Transverse colon (tissue), 4 donors: ENCODE measurements at regions not wholly inside any gene's neighbourhood (a gene's known extent, or its start where the extent isn't known, plus 50 kb on each side); places are given as distances from the start of the nearest gene placed in this dataset.

Experiments used
- DNase-seq: peaks from one replicate; pipeline ENCODE4 v3.0.0-alpha.2; 2019
- H3K27ac ChIP-seq, 4 donors: fragments of 200-600 bp; sonication (generic); 2 replicates each; pipeline ENCODE4 v1.5.1; 2016 to 2018; ENCODE audit warnings: inconsistent platforms in 4 of 4
- H3K27me3 ChIP-seq: fragments of 200-600 bp; sonication (generic); 2 replicates; pipeline ENCODE4 v1.5.1; 2017; ENCODE audit warnings: inconsistent platforms
- H3K36me3 ChIP-seq, 4 donors: fragments of 200-600 bp; sonication (generic); 2 replicates each; pipeline ENCODE4 v1.5.1; 2017 to 2019; ENCODE audit warnings: inconsistent platforms in 4 of 4
- H3K4me1 ChIP-seq, 4 donors: fragments of 200-600 bp; sonication (generic); 2 replicates each; pipeline ENCODE4 v1.5.1; 2017 to 2020; ENCODE audit warnings: inconsistent platforms in 4 of 4
- H3K4me3 ChIP-seq, 4 donors: fragments of 200-600 bp; sonication (generic); 1 replicate in 1 of 4; 2 replicates in 3 of 4; pipeline versions ENCODE4 v1.5.1 to v1.6.1; 2017 to 2019; ENCODE audit warnings: inconsistent platforms in 4 of 4
- H3K9me3 ChIP-seq, 2 donors: fragments of 200-600 bp; sonication (generic); 2 replicates each; pipeline ENCODE4 v1.5.1; 2017 to 2019; ENCODE audit warnings: inconsistent platforms in 2 of 2
- EP300 ChIP-seq: sonication (generic); formaldehyde crosslinking; IDR thresholded peaks from one replicate; pipeline ENCODE4 v1.6.1; 2017; ENCODE audit warnings: antibody characterized with exemption, low read depth
- POLR2A ChIP-seq: fragments of 450-650 bp; IDR thresholded peaks from one replicate; pipeline ENCODE4 v1.6.1; 2016; ENCODE audit warnings: antibody characterized with exemption, mild to moderate bottlenecking, moderate library complexity
- POLR2AphosphoS5 ChIP-seq, 3 donors: sonication (generic); formaldehyde crosslinking; IDR thresholded peaks; one replicate each; pipeline ENCODE4 v1.6.1; 2016; ENCODE audit warnings: antibody characterized with exemption in 3 of 3
- WGBS, 2 donors: methylation state at CpG; one replicate each; pipeline ENCODE4 v1.1.5; 2018; ENCODE audit warnings: low coverage in 1 of 2; 5-methylcytosine and 5-hydroxymethylcytosine counted together
- in situ Hi-C, 4 donors: fragments of 200-750 bp; cut with MboI; loops; one replicate each; pipeline versions ENCODE4 v1.15.0 to v1.15.1; 2017; ENCODE audit warnings: low sequenced_read_pairs in 3 of 4, low pct_ligation_motif_present in 1 of 4, low pct_unique_long_range_greater_than_20kb in 1 of 4
- intact Hi-C: fragments of 100-400 bp; cut with DNase I; formaldehyde crosslinking; loops from one replicate; pipeline ENCODE4 v1.15.1; 2023; ENCODE audit warnings: low total_unique reads
- TF ChIP-seq, protein P1 (sequence below), 5 experiments: fragments of 200-600 bp in 3 of 5; fragments of 450-650 bp in 2 of 5; sonication (generic) in 3 of 5; IDR thresholded peaks; 1 replicate in 2 of 5; 2 replicates in 3 of 5; pipeline ENCODE4 v1.5.1; 2016 to 2017; ENCODE audit warnings: antibody characterized with exemption in 5 of 5, inconsistent platforms in 3 of 5, mild to moderate bottlenecking in 2 of 5, moderate library complexity in 1 of 5

DNA sequence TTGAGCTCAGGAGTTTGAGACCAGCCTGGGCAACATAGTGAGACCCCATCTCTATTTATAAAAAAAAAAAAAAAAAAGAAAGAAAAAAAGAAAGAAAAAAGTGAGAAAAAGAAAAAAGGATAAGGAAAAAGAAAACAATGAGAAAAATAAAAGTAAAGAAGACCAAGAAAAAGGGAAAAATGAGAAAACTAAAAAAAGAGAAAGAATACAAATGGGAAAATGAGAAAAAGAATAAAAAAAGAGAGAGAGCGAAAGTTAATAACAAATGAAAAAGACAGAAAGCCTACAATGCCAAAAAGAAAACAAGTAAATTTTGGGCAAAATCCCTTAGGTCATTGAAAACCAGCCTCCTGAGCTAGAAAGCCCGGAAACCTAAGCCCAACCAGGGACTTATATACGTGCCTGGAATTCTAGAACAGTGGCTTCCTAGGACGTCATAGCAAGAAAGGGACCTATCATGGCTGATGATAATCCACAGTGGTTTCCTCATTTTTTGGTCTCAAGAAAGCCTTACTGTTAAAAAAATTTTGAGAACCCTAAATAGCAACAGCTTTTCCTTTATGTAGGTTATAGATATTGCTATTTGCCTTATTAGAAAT, 131.7 kb upstream of the CLINT1 start:
- DNase-seq: no peak
- 80 to 94% methylated on average over 3 to 4 of the region's 4 CpGs for WGBS, 2 donors
- TF ChIP-seq EP300: no peak
- TF ChIP-seq, protein P1, sequence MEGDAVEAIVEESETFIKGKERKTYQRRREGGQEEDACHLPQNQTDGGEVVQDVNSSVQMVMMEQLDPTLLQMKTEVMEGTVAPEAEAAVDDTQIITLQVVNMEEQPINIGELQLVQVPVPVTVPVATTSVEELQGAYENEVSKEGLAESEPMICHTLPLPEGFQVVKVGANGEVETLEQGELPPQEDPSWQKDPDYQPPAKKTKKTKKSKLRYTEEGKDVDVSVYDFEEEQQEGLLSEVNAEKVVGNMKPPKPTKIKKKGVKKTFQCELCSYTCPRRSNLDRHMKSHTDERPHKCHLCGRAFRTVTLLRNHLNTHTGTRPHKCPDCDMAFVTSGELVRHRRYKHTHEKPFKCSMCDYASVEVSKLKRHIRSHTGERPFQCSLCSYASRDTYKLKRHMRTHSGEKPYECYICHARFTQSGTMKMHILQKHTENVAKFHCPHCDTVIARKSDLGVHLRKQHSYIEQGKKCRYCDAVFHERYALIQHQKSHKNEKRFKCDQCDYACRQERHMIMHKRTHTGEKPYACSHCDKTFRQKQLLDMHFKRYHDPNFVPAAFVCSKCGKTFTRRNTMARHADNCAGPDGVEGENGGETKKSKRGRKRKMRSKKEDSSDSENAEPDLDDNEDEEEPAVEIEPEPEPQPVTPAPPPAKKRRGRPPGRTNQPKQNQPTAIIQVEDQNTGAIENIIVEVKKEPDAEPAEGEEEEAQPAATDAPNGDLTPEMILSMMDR (IDR thresholded peaks at IDR 0.05): no peak
- no peak for TF ChIP-seq POLR2A
- TF ChIP-seq POLR2AphosphoS5 (IDR thresholded peaks at IDR 0.05): no peak
- H3K4me1 ChIP-seq: peaks cover 0 to 6% (median 5%) of the 10 kb centered on the region in 4 donors
- intact Hi-C loops: loop anchor here (10.0 kb wide), 1 partner anchor 136 kb away; the partner anchor contains the start of gene CLINT1
- H3K4me3 ChIP-seq: no peak overlapping the region
- H3K36me3 ChIP-seq: no peaks in the 10 kb centered on the region
- in situ Hi-C loops: no loop called here
- H3K9me3 ChIP-seq: no peaks in the 10 kb centered on the region
- no peak overlapping the region for H3K27ac ChIP-seq
- H3K27me3 ChIP-seq: no peaks in the 10 kb centered on the region

- 91 to 100% methylated on average over 3 to 6 of the region's 6 CpGs for WGBS, 2 donors
- H3K4me1 ChIP-seq: peaks cover 0 to under 1% (median 0%) of the 10 kb centered on the region in 4 donors
- H3K4me3 ChIP-seq: no peak overlapping the region
- TF ChIP-seq EP300 (no peak), POLR2AphosphoS5 (IDR thresholded peaks at IDR 0.05) (no peak), POLR2A (no peak)
- TF ChIP-seq, protein P1 (IDR thresholded peaks at IDR 0.05): no peak
- H3K27ac ChIP-seq: no peak overlapping the region
- no peak for DNase-seq
- no peaks in the 10 kb centered on the region for H3K9me3 ChIP-seq
- intact Hi-C loops: no loop called here
- no peaks in the 10 kb centered on the region for H3K27me3 ChIP-seq
- in situ Hi-C loops: no loop called here
- no peaks in the 10 kb centered on the region for H3K36me3 ChIP-seq
Measured at GRCh38 chr5:157989296-157989695, 130.4 kb upstream of the CLINT1 start.

- intact Hi-C loops (no loop called here), in situ Hi-C loops (no loop called here)
- Histone ChIP-seq H3K27ac (no peak overlapping the region), H3K4me1 (no peaks in the 10 kb centered on the region), H3K36me3 (no peaks in the 10 kb centered on the region), H3K9me3 (no peaks in the 10 kb centered on the region), H3K4me3 (no peak overlapping the region), H3K27me3 (no peaks in the 10 kb centered on the region)
- WGBS, 2 donors: 86 to 98% methylated on average over 10 to 15 of the region's 15 CpGs
- TF ChIP-seq EP300 (no peak), POLR2AphosphoS5 (IDR thresholded peaks at IDR 0.05) (no peak), POLR2A (no peak)
- TF ChIP-seq, protein P1 (IDR thresholded peaks at IDR 0.05): no peak
- no peak for DNase-seq
Measured at GRCh38 chr5:157987259-157987658, 128.3 kb upstream of the CLINT1 start.

DNA sequence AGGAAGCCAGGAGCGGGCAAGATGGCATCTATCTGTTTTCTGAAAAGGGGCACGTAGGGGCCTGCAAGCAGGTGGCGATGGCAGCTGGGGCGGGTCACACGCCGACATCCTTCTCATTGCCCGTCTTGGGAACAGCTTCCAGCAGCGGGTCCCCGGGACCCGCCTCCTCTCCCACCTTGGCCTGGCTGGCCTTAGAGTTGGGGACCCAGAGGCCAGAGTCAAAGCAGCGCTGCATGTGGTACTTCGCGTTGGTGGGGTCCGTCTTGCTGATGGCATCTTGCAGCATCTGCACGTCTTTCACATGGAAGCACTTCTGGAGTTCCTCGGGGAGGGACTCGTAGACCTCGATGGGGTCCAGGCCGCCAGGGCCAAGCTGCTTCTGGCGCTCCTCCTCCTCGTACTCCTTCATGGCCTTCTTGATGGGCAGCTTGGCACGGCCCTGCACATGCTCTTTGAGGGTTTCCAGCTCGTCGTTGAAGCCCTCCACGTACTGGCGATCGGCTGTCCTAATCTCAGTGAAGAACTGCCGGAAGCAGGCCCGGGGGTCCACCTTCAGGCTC, 127.6 kb upstream of the CLINT1 start:
- intact Hi-C loops (no loop called here), in situ Hi-C loops (no loop called here)
- WGBS, 2 donors: 96% methylated on average over 25 of the region's 29 CpGs; no CpG with 5 or more reads in 1 of the 2 donors
- H3K36me3 ChIP-seq: no peaks in the 10 kb centered on the region
- no peak overlapping the region for H3K4me3 ChIP-seq
- H3K9me3 ChIP-seq: no peaks in the 10 kb centered on the region
- H3K27ac ChIP-seq: no peak overlapping the region
- TF ChIP-seq EP300 (no peak), POLR2AphosphoS5 (IDR thresholded peaks at IDR 0.05) (no peak), POLR2A (no peak)
- TF ChIP-seq, protein P1 (IDR thresholded peaks at IDR 0.05): no peak
- no peaks in the 10 kb centered on the region for H3K27me3 ChIP-seq
- no peaks in the 10 kb centered on the region for H3K4me1 ChIP-seq
- no peak for DNase-seq
